GM12891 (cell line): ENCODE measurements at regions not wholly inside any gene's neighbourhood (a gene's known extent, or its start where the extent isn't known, plus 50 kb on each side); places are given as distances from the start of the nearest gene placed in this dataset.

Source experiments
- POLR2A ChIP-seq: IDR thresholded peaks from 2 replicates; pipeline ENCODE4 v1.6.1; 2011; ENCODE audit warnings: low read depth, low read length, control low read depth
- POLR2AphosphoS5 ChIP-seq: IDR thresholded peaks from 2 replicates; pipeline ENCODE4 v1.6.1; 2011; ENCODE audit warnings: low read depth, low read length, control low read depth
- TAF1 ChIP-seq: IDR thresholded peaks from 2 replicates; pipeline ENCODE4 v1.6.1; 2011; ENCODE audit warnings: low read depth, low read length, control low read depth

GRCh38 chr7:43022008-43022407 lies 89.8 kb downstream of the MRPL32 start:
- no peak for TF ChIP-seq POLR2A
- TF ChIP-seq TAF1, result no peak
- TF ChIP-seq POLR2AphosphoS5, result no peak
